PC-3 (cell line): ENCODE measurements at regions not wholly inside any gene's neighbourhood (a gene's known extent, or its start where the extent isn't known, plus 50 kb on each side); places are given as distances from the start of the nearest gene placed in this dataset.
A peak's percentile ranks its signal among the peaks of the same experiment; 100 is the strongest.

Source experiments
- ATAC-seq: fragments of 200-7000 bp; cut with Tn5 transposase; 2 replicates; pipeline ENCODE4 v1.9.1; 2020; ENCODE audit warnings: mild to moderate bottlenecking, moderate library complexity
- BruUV-seq: library from RNA; stranded (reverse); fragments of 400-500 nt; replicated peaks from 2 replicates; lab custom pipeline; 2021; lab: Mats Ljungman, UMichigan
- CTCF ChIA-PET: fragments of 300-600 bp; sonication (Branson Sonifier 250); formaldehyde crosslinking; loops from one replicate; lab custom pipeline; 2022; ENCODE audit warnings: antibody characterized with exemption; lab: Charles Lee
- POLR2A ChIA-PET: fragments of 300-600 bp; sonication (Branson Sonifier 250); formaldehyde crosslinking; loops from one replicate; lab custom pipeline; 2022; ENCODE audit warnings: antibody characterized with exemption; ENCODE audit not compliant: unreplicated experiment; lab: Charles Lee
- DNase-seq: peaks from one replicate; pipeline ENCODE4 v3.0.0-alpha.2; 2015
- H2AFZ ChIP-seq: fragments of 300-600 bp; sonication (generic); 2 replicates; pipeline ENCODE4 v1.6.0; 2016; ENCODE audit warnings: antibody characterized with exemption, low read length
- H3F3A ChIP-seq: fragments of 300-600 bp; sonication (generic); one replicate; pipeline ENCODE4 v1.6.0; 2017; ENCODE audit warnings: antibody characterized with exemption, low read length, control low read depth, mild to moderate bottlenecking; ENCODE audit not compliant: unreplicated experiment
- H3K27ac ChIP-seq: fragments of 300-600 bp; sonication (generic); 2 replicates; pipeline ENCODE4 v1.5.1; 2016; ENCODE audit warnings: mild to moderate bottlenecking, low read length
- H3K27me3 ChIP-seq: fragments of 300-600 bp; sonication (generic); 2 replicates; pipeline ENCODE4 v1.6.1; 2016; ENCODE audit warnings: low read length, mixed read lengths
- H3K36me3 ChIP-seq: fragments of 300-600 bp; sonication (generic); 2 replicates; pipeline ENCODE4 v1.6.1; 2016; ENCODE audit warnings: low read depth, mixed run types, low read length, mixed read lengths
- H3K4me1 ChIP-seq: fragments of 300-600 bp; sonication (generic); 2 replicates; pipeline ENCODE4 v1.5.1; 2016; ENCODE audit warnings: low read length; ENCODE audit not compliant: insufficient read depth
- H3K4me2 ChIP-seq: fragments of 300-600 bp; sonication (generic); 2 replicates; pipeline ENCODE4 v1.6.0; 2016; ENCODE audit warnings: low read length
- H3K4me3 ChIP-seq: fragments of 300-600 bp; sonication (generic); 2 replicates; pipeline ENCODE4 v1.5.1; 2016; ENCODE audit warnings: mild to moderate bottlenecking, low read length, mixed read lengths
- H3K79me2 ChIP-seq: fragments of 300-600 bp; sonication (generic); 2 replicates; pipeline ENCODE4 v1.6.1; 2017; ENCODE audit warnings: low read length, mixed read lengths
- H3K9ac ChIP-seq: fragments of 300-600 bp; sonication (generic); 2 replicates; pipeline ENCODE4 v1.6.0; 2016; ENCODE audit warnings: mild to moderate bottlenecking, low read length
- H3K9me2 ChIP-seq: fragments of 300-600 bp; sonication (generic); replicated peaks from 2 replicates; pipeline ENCODE4 v1.6.1; 2016; ENCODE audit warnings: mixed run types, low read length, mixed read lengths
- H3K9me3 ChIP-seq: fragments of 300-600 bp; sonication (generic); 2 replicates; pipeline ENCODE4 v1.6.1; 2016; ENCODE audit warnings: low read length, mixed read lengths
- H4K20me1 ChIP-seq: fragments of 300-600 bp; sonication (generic); 2 replicates; pipeline ENCODE4 v1.6.1; 2016; ENCODE audit warnings: low read length, mixed read lengths
- CTCF ChIP-seq: fragments of 300-600 bp; sonication (generic); conservative IDR thresholded peaks from 2 replicates; pipeline ENCODE4 v1.5.1; 2017; ENCODE audit warnings: antibody characterized with exemption, low read depth, mild to moderate bottlenecking, low read length
- EZH2 ChIP-seq: fragments of 300-600 bp; sonication (generic); IDR thresholded peaks from one replicate; pipeline ENCODE4 v1.6.1; 2017; ENCODE audit warnings: antibody characterized with exemption, mild to moderate bottlenecking, low read length; ENCODE audit not compliant: unreplicated experiment
- EZH2phosphoT487 ChIP-seq: fragments of 300-600 bp; sonication (generic); IDR thresholded peaks from 2 replicates; pipeline ENCODE4 v1.6.1; 2018; ENCODE audit warnings: mild to moderate bottlenecking, antibody characterized with exemption, low read length, borderline replicate concordance
- intact Hi-C: fragments of 100-400 bp; cut with micrococcal nuclease; formaldehyde crosslinking; loops from 2 replicates; pipeline ENCODE4 v1.9.0; 2023

DNA sequence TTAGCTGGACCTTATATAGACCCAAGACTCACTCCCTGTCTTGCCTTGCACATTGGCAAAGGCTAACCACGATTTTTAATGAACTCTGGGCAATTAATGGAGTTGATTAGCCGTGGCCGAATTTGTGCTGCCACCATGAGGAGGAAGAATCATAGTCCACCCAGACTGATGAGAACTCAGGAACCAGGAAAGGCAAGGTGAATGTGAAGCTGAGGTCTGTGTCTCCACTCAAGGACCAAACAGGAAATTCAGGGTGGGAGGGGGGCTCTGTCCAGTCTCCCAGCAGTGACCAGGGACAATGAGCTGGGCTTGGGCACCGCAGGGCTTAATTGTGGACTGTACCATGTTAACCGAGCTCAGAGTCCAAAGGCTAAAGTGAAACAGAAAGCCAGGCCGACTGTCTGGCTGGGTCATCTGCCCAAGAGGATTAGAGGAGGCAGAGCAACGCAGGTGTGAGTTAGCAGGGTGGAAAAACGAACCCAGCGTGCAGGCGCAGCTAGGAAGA lies 127.0 kb upstream of the JCAD start:
- no peak overlapping the region; the same call in 1 of the 2 replicates for H3K27ac ChIP-seq
- H3K27me3 ChIP-seq = no peaks in the 10 kb centered on the region
- H3K79me2 ChIP-seq = no peaks in the 10 kb centered on the region
- H3K4me1 ChIP-seq = peaks cover 35% of the 10 kb centered on the region
- H3K4me2 ChIP-seq = peak overlapping the region; percentile 50
- ChIA-PET CTCF (no interaction called here), POLR2A (no interaction called here)
- H3K4me3 ChIP-seq = no peak overlapping the region
- BruUV-seq = no TSS peak
- intact Hi-C loops = loop anchor here (1.0 kb wide), 1 partner anchor 75 kb away; no protein-coding TSS in a partner anchor
- no peak for TF ChIP-seq EZH2phosphoT487
- TF ChIP-seq CTCF = peak; percentile 41
- no peaks in the 10 kb centered on the region for H3K36me3 ChIP-seq
- ATAC-seq (no peak), DNase-seq (no peak)
- H3F3A ChIP-seq = no peaks in the 10 kb centered on the region
- no peak overlapping the region for H2AFZ ChIP-seq
- no peaks in the 10 kb centered on the region for H4K20me1 ChIP-seq
- no peak overlapping the region for H3K9ac ChIP-seq
- no peaks in the 10 kb centered on the region for H3K9me2 ChIP-seq
- H3K9me3 ChIP-seq = no peaks in the 10 kb centered on the region

DNA sequence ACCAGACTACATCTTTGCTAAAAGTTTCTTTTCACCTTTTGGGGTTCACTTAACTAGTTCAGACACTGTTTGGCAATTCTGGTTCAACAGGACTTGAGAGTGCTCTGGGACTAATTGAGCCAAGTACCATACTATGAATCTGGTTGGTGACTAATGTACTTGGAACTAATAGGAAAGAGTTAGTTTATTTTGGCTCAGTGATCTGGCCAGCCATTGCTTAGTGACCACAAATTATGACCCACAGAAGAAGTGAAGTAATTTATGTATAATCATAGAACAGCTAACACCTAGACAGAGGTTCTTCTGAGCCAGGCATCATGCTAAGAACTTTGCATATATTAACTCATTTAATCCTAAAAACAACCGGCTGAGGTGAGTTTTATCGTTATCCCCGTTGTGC lies 126.5 kb upstream of the JCAD start:
- Histone ChIP-seq H4K20me1 (no peaks in the 10 kb centered on the region), H3K4me3 (no peak overlapping the region), H3K9ac (no peak overlapping the region), H3K9me3 (no peaks in the 10 kb centered on the region), H3K27me3 (no peaks in the 10 kb centered on the region), H2AFZ (no peak overlapping the region), H3K9me2 (no peaks in the 10 kb centered on the region), H3K4me2 (peak overlapping the region; percentile 50), H3K79me2 (no peaks in the 10 kb centered on the region), H3F3A (no peaks in the 10 kb centered on the region), H3K36me3 (no peaks in the 10 kb centered on the region), H3K4me1 (peaks cover 35% of the 10 kb centered on the region), H3K27ac (peak overlapping the region; percentile 25)
- intact Hi-C loops = loop anchor here (1.0 kb wide), 1 partner anchor 75 kb away; no protein-coding TSS in a partner anchor
- DNase-seq (peak; percentile 86), ATAC-seq (peak; percentile 77)
- no TSS peak for BruUV-seq
- no peak for TF ChIP-seq EZH2phosphoT487
- TF ChIP-seq EZH2 = no peak
- TF ChIP-seq CTCF = no peak
- ChIA-PET CTCF (no interaction called here), POLR2A (no interaction called here)

DNA sequence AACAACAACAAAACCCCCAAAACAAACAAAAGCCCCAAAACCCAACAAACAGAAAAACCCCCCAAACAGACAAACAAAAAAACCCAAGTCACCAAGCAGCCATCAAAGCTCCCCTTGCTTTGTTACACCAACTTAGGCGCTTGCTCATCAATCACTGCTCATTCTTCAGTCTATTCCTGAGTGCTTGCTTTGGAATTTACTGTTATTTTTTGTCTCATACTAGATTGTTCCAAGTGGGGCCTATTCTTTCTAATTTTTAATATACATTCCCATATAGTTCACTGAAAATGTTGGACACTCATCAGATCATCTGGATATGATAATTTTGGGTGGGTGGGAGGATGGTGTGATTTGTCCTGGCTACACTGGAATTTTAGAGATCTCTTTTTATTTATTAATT lies 126.0 kb upstream of the JCAD start:
- no peaks in the 10 kb centered on the region for H4K20me1 ChIP-seq
- no peak for ATAC-seq
- H3K27ac ChIP-seq = peak overlapping the region; percentile 25; the same call in 1 of the 2 replicates
- H3K4me1 ChIP-seq = peaks cover 35% of the 10 kb centered on the region
- H3K4me3 ChIP-seq = no peak overlapping the region
- CTCF ChIA-PET = no interaction called here
- POLR2A ChIA-PET = no interaction called here
- H3K79me2 ChIP-seq = no peaks in the 10 kb centered on the region
- TF ChIP-seq CTCF (no peak), EZH2phosphoT487 (no peak), EZH2 (no peak)
- H3K9me3 ChIP-seq = no peaks in the 10 kb centered on the region
- intact Hi-C loops = no loop called here
- no peaks in the 10 kb centered on the region for H3K36me3 ChIP-seq
- no peak for DNase-seq
- peak overlapping the region; percentile 50; the same call in 1 of the 2 replicates for H3K4me2 ChIP-seq
- H3K27me3 ChIP-seq = no peaks in the 10 kb centered on the region
- BruUV-seq = no TSS peak
- no peak overlapping the region for H2AFZ ChIP-seq
- H3F3A ChIP-seq = no peaks in the 10 kb centered on the region
- H3K9me2 ChIP-seq = no peaks in the 10 kb centered on the region
- H3K9ac ChIP-seq = no peak overlapping the region
